OCI-LY7 (cell line): ENCODE measurements at regions not wholly inside any gene's neighbourhood (a gene's known extent, or its start where the extent isn't known, plus 50 kb on each side); places are given as distances from the start of the nearest gene placed in this dataset.

Experiments
- EZH2phosphoT487 ChIP-seq: fragments of 200-600 bp; sonication (generic); IDR thresholded peaks from 2 replicates; pipeline ENCODE4 v1.6.1; 2018; ENCODE audit warnings: low read depth, borderline replicate concordance, mild to moderate bottlenecking, mixed run types, antibody characterized with exemption, low read length, moderate library complexity, mixed read lengths
- TF ChIP-seq, protein P1 (sequence below): fragments of 200-600 bp; sonication (generic); conservative IDR thresholded peaks from 2 replicates; pipeline ENCODE4 v1.5.1; 2014; ENCODE audit warnings: mild to moderate bottlenecking, antibody characterized with exemption, low read length, moderate library complexity, mixed read lengths

DNA sequence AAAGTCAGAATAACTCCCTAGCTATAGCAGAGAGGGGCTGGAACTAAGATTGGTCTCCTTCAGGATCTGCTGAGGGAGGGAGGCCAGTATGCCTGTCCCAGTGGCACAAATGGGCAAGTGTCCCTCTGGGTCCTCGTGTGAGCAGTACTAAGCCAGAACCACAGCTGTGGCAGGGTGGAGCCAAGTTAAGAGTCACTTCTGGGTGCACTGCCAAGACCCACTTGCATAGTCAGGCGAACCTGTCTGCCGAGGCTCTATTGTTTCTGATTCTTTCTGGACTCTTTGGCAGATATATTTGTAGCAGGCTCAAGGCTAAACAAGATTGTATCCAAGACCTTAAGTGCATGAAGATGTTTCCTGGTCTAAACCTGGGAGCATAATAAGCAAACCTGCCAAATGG lies 1123.7 kb upstream of the POU3F4 start:
- TF ChIP-seq, protein P1, sequence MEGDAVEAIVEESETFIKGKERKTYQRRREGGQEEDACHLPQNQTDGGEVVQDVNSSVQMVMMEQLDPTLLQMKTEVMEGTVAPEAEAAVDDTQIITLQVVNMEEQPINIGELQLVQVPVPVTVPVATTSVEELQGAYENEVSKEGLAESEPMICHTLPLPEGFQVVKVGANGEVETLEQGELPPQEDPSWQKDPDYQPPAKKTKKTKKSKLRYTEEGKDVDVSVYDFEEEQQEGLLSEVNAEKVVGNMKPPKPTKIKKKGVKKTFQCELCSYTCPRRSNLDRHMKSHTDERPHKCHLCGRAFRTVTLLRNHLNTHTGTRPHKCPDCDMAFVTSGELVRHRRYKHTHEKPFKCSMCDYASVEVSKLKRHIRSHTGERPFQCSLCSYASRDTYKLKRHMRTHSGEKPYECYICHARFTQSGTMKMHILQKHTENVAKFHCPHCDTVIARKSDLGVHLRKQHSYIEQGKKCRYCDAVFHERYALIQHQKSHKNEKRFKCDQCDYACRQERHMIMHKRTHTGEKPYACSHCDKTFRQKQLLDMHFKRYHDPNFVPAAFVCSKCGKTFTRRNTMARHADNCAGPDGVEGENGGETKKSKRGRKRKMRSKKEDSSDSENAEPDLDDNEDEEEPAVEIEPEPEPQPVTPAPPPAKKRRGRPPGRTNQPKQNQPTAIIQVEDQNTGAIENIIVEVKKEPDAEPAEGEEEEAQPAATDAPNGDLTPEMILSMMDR, result no peak
- no peak for TF ChIP-seq EZH2phosphoT487
